BE2C (cell line): ENCODE measurements at regions not wholly inside any gene's neighbourhood (a gene's known extent, or its start where the extent isn't known, plus 50 kb on each side); places are given as distances from the start of the nearest gene placed in this dataset.

ENCODE experiments used
- DNase-seq: peaks from one replicate; pipeline ENCODE4 v3.0.0-alpha.2; 2020
- H3K27me3 ChIP-seq: fragments of 250-450 bp; sonication (Bioruptor Pico); 2 replicates; pipeline ENCODE4 v1.5.1; 2020; ENCODE audit warnings: mild to moderate bottlenecking
- H3K36me3 ChIP-seq: fragments of 250-450 bp; sonication (Bioruptor Pico); 2 replicates; pipeline ENCODE4 v1.5.1; 2020; ENCODE audit warnings: mild to moderate bottlenecking
- H3K4me1 ChIP-seq: fragments of 250-450 bp; sonication (Bioruptor Pico); 2 replicates; pipeline ENCODE4 v1.5.1; 2020
- H3K4me3 ChIP-seq: 2 replicates; pipeline ENCODE4 v1.5.1; 2011; ENCODE audit warnings: low read depth, low read length
- H3K9me3 ChIP-seq: fragments of 250-450 bp; sonication (Bioruptor Pico); 2 replicates; pipeline ENCODE4 v1.5.1; 2020
- CTCF ChIP-seq: IDR thresholded peaks from 2 replicates; pipeline ENCODE4 v1.5.1; 2012; ENCODE audit warnings: mild to moderate bottlenecking, low read depth, low read length

- H3K4me1 ChIP-seq: no peaks in the 10 kb centered on the region; the same call in 1 of the 2 replicates
- H3K4me3 ChIP-seq: no peak overlapping the region
- H3K36me3 ChIP-seq: no peaks in the 10 kb centered on the region
- no peaks in the 10 kb centered on the region for H3K27me3 ChIP-seq
- TF ChIP-seq CTCF: no peak
- DNase-seq: no peak
- no peaks in the 10 kb centered on the region for H3K9me3 ChIP-seq
Observed at GRCh38 chr9:126165755-126166154, 160.9 kb upstream of the MVB12B start.

GRCh38 chr9:126166291-126166690 is 160.3 kb upstream of the MVB12B start:
- Histone ChIP-seq H3K4me3 (no peak overlapping the region), H3K9me3 (no peaks in the 10 kb centered on the region), H3K36me3 (no peaks in the 10 kb centered on the region), H3K4me1 (no peaks in the 10 kb centered on the region; the same call in 1 of the 2 replicates), H3K27me3 (no peaks in the 10 kb centered on the region)
- DNase-seq: no peak
- TF ChIP-seq CTCF: no peak

GRCh38 chr9:126166866-126167265 is 159.8 kb upstream of the MVB12B start:
- Histone ChIP-seq H3K36me3 (no peaks in the 10 kb centered on the region), H3K9me3 (no peaks in the 10 kb centered on the region), H3K27me3 (no peaks in the 10 kb centered on the region), H3K4me3 (no peak overlapping the region), H3K4me1 (no peaks in the 10 kb centered on the region; the same call in 1 of the 2 replicates)
- TF ChIP-seq CTCF: no peak
- no peak for DNase-seq

GRCh38 chr9:126169736-126170135 is 156.9 kb upstream of the MVB12B start:
- no peak overlapping the region for H3K4me3 ChIP-seq
- no peaks in the 10 kb centered on the region for H3K9me3 ChIP-seq
- H3K4me1 ChIP-seq: no peaks in the 10 kb centered on the region; the same call in 1 of the 2 replicates
- H3K27me3 ChIP-seq: no peaks in the 10 kb centered on the region
- no peaks in the 10 kb centered on the region for H3K36me3 ChIP-seq
- TF ChIP-seq CTCF: no peak
- DNase-seq: no peak

- H3K4me1 ChIP-seq: no peaks in the 10 kb centered on the region; the same call in 1 of the 2 replicates
- H3K27me3 ChIP-seq: no peaks in the 10 kb centered on the region
Observed at GRCh38 chr9:126170286-126170823, 156.3 kb upstream of the MVB12B start.

More at GRCh38 chr9:126170286-126170823, 156.3 kb upstream of the MVB12B start:
- no peak for DNase-seq
- no peak overlapping the region for H3K4me3 ChIP-seq
- no peaks in the 10 kb centered on the region for H3K9me3 ChIP-seq
- no peak for TF ChIP-seq CTCF
- no peaks in the 10 kb centered on the region for H3K36me3 ChIP-seq
